ENCODE measurements at regions not wholly inside any gene's neighbourhood (a gene's known extent, or its start where the extent isn't known, plus 50 kb on each side); places are given as distances from the start of the nearest gene placed in this dataset.

GRCh38 chr1:25034736-25035522, 104.9 kb upstream of the RUNX3 start:
- TF ChIP-seq POLR2A (IDR thresholded peaks at IDR 0.05), result no peak
- TF ChIP-seq CTCF (IDR thresholded peaks at IDR 0.05 in 4 of 5, conservative IDR thresholded peaks at IDR 0.05 in 1 of 5), result no peak
- Histone ChIP-seq H3K27me3 (no peaks in the 10 kb centered on the region), H3K9me3 (no peaks in the 10 kb centered on the region), H3K4me3 (no peak overlapping the region), H3K27ac (no peak overlapping the region), H3K4me1 (no peaks in the 10 kb centered on the region), H3K36me3 (no peaks in the 10 kb centered on the region)
- ATAC-seq (no peak), DNase-seq (no peak)
- intact Hi-C loops (cut with DNase I; ENCODE audit: low total_unique reads) (loop anchor here (5.0 kb wide), 1 partner anchor 67 kb away; no protein-coding TSS in a partner anchor), in situ Hi-C loops (cut with MboI; ENCODE audit: low sequenced_read_pairs in 4 of 4) (no loop called here)

- no peaks in the 10 kb centered on the region for H3K9me3 ChIP-seq
- in situ Hi-C loops (cut with MboI; ENCODE audit: low sequenced_read_pairs in 4 of 4), result no loop called here
- H3K27ac ChIP-seq, result no peak overlapping the region
- H3K4me1 ChIP-seq, result no peaks in the 10 kb centered on the region
- no peak for TF ChIP-seq POLR2A (IDR thresholded peaks at IDR 0.05)
- ATAC-seq (no peak), DNase-seq (peak; percentile 12 to 22)
- H3K27me3 ChIP-seq, result no peaks in the 10 kb centered on the region
- intact Hi-C loops (cut with DNase I; ENCODE audit: low total_unique reads), result no loop called here
- H3K4me3 ChIP-seq, result no peak overlapping the region
- H3K36me3 ChIP-seq, result no peaks in the 10 kb centered on the region
Observed at GRCh38 chr1:25033828-25034705, 104.0 kb upstream of the RUNX3 start.

GRCh38 chr1:25033030-25033827, 103.2 kb upstream of the RUNX3 start:
- no peak for ATAC-seq
- Histone ChIP-seq H3K4me1 (no peaks in the 10 kb centered on the region), H3K9me3 (no peaks in the 10 kb centered on the region), H3K27me3 (no peaks in the 10 kb centered on the region), H3K4me3 (no peak overlapping the region), H3K36me3 (no peaks in the 10 kb centered on the region), H3K27ac (no peak overlapping the region)
- TF ChIP-seq CTCF (IDR thresholded peaks at IDR 0.05 in 4 of 5, conservative IDR thresholded peaks at IDR 0.05 in 1 of 5), result no peak
- no peak for TF ChIP-seq POLR2A (IDR thresholded peaks at IDR 0.05)
- intact Hi-C loops (cut with DNase I; ENCODE audit: low total_unique reads) (no loop called here), in situ Hi-C loops (cut with MboI; ENCODE audit: low sequenced_read_pairs in 4 of 4) (no loop called here)
- no peak for DNase-seq

- no peak overlapping the region for H3K27ac ChIP-seq
- no peaks in the 10 kb centered on the region for H3K36me3 ChIP-seq
- TF ChIP-seq POLR2A (IDR thresholded peaks at IDR 0.05) (no peak), CTCF (IDR thresholded peaks at IDR 0.05 in 4 of 5, conservative IDR thresholded peaks at IDR 0.05 in 1 of 5) (no peak)
- H3K27me3 ChIP-seq, result no peaks in the 10 kb centered on the region
- DNase-seq (no peak), ATAC-seq (no peak)
- H3K9me3 ChIP-seq, result no peaks in the 10 kb centered on the region
- in situ Hi-C loops (cut with MboI; ENCODE audit: low sequenced_read_pairs in 4 of 4) (no loop called here), intact Hi-C loops (cut with DNase I; ENCODE audit: low total_unique reads) (no loop called here)
- H3K4me3 ChIP-seq, result no peak overlapping the region
- no peaks in the 10 kb centered on the region for H3K4me1 ChIP-seq
Observed at GRCh38 chr1:25031966-25032667, 102.0 kb upstream of the RUNX3 start.
